T-helper 1 cell (primary cell): ENCODE measurements at regions not wholly inside any gene's neighbourhood (a gene's known extent, or its start where the extent isn't known, plus 50 kb on each side); places are given as distances from the start of the nearest gene placed in this dataset.
"Not testable (repeated sequence)": the region's sequence is repeated elsewhere in the genome, so short reads cannot be mapped to it uniquely, and the experiment has no call there.

Source experiments
- DNase-seq, 5 donors: peaks; one replicate each; pipeline ENCODE4 v3.0.0-alpha.2; 2012 to 2020

DNA sequence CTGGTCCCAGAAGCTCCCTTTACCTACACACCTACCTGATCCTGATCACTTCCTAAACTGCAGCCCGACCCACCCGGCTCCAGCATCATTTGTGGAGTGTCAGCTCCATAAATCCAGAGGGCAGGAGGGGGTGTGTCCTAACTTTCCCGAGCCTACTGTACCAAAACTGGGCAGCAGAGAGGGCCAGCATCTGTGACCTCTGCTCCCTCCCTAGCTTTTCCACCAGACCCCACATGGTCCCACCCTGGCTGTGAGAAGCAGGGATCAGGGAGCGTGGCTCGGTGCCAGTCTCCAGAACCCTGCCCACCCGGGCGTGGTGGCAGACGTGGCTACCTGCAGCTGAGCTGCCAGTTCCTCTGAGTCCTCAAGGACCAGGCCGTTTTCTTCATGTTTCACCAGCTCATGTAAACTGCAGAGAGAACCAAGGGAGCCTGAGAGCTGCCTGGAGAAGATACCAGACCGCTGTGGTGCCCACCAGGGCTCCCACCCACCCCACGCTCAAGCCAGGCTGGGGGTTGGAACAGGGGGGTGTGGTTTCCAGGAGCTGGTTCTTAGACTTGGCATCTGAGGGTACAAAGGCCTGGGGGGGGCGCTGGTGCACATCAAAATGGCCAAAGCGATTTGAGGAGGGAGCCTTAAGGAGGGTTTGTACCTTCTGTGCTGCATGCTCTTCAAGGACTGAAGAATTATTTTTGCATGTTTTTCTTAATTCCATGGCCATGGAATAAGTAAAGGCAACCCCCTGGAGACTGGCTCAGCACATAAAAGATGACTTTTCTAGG lies 76.7 kb upstream of the DRD5 start:
- no peak for DNase-seq

DNA sequence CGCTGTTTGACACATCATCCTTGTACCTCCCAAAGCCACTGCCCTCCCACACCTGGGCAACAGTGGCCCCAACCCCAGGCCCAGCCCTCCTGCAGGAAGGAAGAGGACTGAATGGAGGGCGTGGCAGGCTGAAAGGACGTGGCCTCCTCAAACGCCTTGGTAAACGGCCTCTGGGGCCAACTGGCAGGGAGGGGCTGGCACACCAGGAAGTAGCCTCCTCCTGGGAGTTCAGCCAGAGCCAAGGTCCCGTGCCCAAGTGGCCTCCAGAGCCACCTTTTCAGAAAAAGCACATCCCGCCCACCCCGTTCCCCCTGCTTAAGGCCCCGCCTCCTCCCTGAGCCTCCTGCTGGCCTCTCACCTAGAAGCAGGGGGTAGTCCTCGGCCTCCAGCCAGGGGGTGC lies 74.2 kb upstream of the DRD5 start:
- not testable (repeated sequence) for DNase-seq

DNA sequence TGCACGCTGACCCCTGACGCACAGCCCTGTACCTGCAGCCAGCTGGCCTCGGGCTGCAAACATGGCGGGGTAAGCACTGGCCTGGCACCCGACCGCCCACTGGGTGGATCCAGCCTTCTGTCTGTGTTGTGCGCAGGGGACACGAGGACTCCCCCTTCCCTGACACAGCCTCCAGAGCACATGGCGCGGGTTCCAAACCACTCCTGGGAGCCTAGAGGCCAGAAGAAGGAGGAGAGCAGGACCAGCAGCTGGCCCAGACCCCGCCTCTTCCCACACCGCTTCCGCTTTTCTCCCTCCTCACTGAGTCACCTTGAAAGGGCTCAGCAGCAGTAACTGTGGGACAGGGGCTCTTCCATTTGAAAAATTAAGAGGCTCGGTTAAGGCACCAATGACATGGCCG lies 73.5 kb upstream of the DRD5 start:
- DNase-seq, result not testable (repeated sequence)

DNA sequence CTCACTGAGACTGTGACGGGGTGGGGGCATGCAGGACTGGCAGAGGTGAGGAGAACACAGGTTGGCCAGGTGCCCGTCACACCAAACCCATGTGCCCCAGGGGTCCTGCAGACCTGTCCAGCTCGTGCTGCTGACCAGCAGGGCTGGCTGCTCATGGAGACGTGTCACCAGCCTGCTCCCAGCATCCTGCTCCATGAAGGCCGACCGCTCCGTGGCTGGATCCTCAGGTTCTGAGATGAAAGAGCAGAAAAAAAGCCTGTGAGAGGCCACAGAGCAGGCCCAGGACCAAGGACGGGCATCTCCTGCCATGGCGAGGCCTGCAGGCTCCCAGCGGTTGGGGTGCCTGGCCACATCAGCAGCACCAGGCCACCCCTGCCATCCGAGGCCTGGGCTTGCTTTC lies 71.7 kb upstream of the DRD5 start:
- DNase-seq, result no peak

DNA sequence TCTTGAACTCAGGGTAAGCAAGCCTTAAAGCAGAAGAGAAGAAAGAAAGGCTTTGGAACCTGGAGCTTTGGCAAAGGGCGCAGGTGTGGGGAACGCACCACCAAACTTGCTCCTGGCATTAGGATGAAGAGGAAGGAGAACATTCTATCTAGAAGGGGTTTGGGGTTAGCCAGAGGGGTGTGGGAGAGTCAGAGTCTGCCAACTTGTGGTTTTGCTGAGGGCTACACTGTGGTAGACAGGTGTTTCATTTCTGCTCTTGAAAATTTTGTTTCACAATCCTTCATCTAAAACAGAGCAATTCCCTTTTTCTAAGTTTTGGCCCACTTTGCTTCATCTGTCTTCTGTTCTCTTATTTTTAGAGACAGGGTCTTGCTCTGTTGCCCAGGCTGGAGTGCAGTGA lies 66.2 kb upstream of the DRD5 start:
- DNase-seq, result not testable (repeated sequence)

DNA sequence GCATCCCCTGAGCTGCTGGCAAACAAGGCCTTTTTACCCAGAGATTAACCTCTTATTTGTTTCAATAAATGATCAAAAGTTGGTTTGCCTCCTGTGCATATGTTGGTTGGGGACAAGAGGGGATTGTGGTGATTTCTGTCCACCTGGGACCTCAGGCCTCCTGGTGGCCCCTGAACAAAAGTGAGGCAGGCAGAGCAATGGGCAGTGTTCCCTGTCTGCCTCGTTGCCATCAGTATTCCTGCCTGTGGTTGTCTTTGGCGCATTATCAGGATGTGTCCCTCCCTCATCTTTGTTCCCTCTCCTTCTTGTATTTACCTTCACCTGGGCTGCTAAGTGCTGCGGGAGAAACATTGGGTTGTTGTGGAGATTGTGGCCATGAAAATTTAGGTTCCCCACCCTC lies 65.3 kb upstream of the DRD5 start:
- no peak for DNase-seq

DNA sequence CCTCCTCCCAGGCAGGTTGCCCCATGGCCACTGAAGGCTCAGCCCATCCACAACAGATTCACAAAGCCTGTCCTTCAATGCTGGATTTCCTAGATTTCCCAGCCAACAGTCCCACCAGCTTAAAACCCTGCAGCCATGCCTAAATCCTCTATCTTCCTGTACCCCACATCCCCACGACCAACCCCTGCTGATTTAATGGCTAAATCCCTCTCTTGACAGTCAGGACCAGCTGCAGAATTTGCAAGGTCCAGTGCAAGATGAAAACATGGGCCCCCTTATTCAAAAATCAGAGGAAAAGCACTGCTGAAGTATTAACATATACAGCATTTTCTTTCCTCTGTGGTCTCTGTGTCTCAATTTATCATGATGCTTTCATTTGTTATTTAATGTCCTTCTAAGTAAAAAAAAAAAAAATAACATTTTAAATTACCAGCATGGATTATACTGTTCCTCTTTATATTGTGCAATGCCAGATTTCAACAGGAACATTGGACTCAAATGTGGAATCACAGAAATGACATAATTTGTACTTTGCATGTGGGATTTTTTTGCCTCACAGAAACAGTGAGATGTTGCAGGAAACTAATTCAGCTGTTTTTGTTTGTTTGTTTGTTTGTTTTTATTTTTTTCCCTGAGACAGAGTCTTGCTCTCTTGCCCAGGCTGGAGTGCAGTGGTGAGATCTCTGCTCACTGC lies 63.0 kb upstream of the DRD5 start:
- DNase-seq, result not testable (repeated sequence)

DNA sequence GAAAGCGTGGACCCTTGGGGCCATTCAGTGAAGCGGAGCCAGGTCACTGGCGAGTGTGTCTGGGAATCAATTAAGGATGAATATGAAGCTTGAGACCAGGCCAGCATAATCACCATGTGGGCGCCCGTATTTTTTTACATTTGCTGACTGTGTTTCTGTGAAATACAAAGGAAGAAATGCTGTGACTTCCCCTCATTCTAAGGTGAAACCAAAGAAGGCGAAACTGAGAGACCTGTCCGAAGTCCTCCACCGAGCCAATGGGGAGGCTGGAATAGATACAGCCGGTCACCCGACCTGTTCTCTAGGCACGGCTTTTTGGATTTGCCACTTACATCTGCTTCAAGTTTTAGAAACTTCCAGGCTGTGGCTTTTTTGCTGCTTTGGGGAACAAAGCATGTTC lies 59.3 kb upstream of the DRD5 start:
- not testable (repeated sequence) for DNase-seq
